Panc1 (cell line): ENCODE measurements at regions not wholly inside any gene's neighbourhood (a gene's known extent, or its start where the extent isn't known, plus 50 kb on each side); places are given as distances from the start of the nearest gene placed in this dataset.

Source experiments
- ATAC-seq: fragments of 200-7000 bp; cut with Tn5 transposase; 2 replicates; pipeline ENCODE4 v1.9.1; 2020; ENCODE audit warnings: mild to moderate bottlenecking, moderate library complexity
- BruUV-seq: library from RNA; stranded (reverse); fragments of 400-500 nt; replicated peaks from 2 replicates; lab custom pipeline; 2021; lab: Mats Ljungman, UMichigan
- CTCF ChIA-PET: fragments of 300-600 bp; sonication (Branson Sonifier 250); formaldehyde crosslinking; loops from one replicate; lab custom pipeline; 2022; ENCODE audit warnings: antibody characterized with exemption; lab: Charles Lee
- POLR2A ChIA-PET: fragments of 300-600 bp; sonication (Branson Sonifier 250); formaldehyde crosslinking; loops from one replicate; lab custom pipeline; 2022; ENCODE audit warnings: antibody characterized with exemption; lab: Charles Lee
- DNase-seq: peaks from one replicate; pipeline ENCODE4 v3.0.0-alpha.2; 2010; ENCODE audit warnings: low read depth, low spot score
- H3K27ac ChIP-seq: 2 replicates; pipeline ENCODE4 v1.5.1; 2011; ENCODE audit warnings: mild to moderate bottlenecking, low read length, inconsistent platforms
- H3K27me3 ChIP-seq: fragments of 200-500 bp; sonication (Bioruptor generic); 2 replicates; pipeline ENCODE4 v1.6.0; 2014; ENCODE audit warnings: low read length, inconsistent platforms; ENCODE audit not compliant: control insufficient read depth, insufficient read depth
- H3K36me3 ChIP-seq: fragments of 200-500 bp; sonication (Bioruptor generic); 2 replicates; pipeline ENCODE4 v1.5.1; 2014; ENCODE audit warnings: inconsistent platforms, mild to moderate bottlenecking, low read length, moderate library complexity; ENCODE audit not compliant: control insufficient read depth, insufficient read depth
- H3K4me1 ChIP-seq: 2 replicates; pipeline ENCODE4 v1.5.1; 2011; ENCODE audit warnings: inconsistent platforms, mild to moderate bottlenecking, low read length, moderate library complexity; ENCODE audit not compliant: control insufficient read depth, insufficient read depth
- H3K4me3 ChIP-seq, 2 experiments: 2 replicates each; pipeline ENCODE4 v1.5.1; 2011 to 2012; ENCODE audit warnings: low read depth in 2 of 2, low read length in 2 of 2, mild to moderate bottlenecking in 2 of 2, inconsistent platforms in 1 of 2, moderate library complexity in 1 of 2
- H3K9me3 ChIP-seq: fragments of 200-500 bp; sonication (Bioruptor generic); 2 replicates; pipeline ENCODE4 v1.5.1; 2014; ENCODE audit warnings: low read depth, mild to moderate bottlenecking, inconsistent platforms, low read length, moderate library complexity; ENCODE audit not compliant: control insufficient read depth, insufficient read depth
- CTCF ChIP-seq: fragments of 450-650 bp; IDR thresholded peaks from 2 replicates; pipeline ENCODE4 v1.5.1; 2017; ENCODE audit warnings: mild to moderate bottlenecking
- POLR2AphosphoS5 ChIP-seq: IDR thresholded peaks from 2 replicates; pipeline ENCODE4 v1.6.1; 2012; ENCODE audit warnings: mild to moderate bottlenecking, low read depth, low read length, moderate library complexity
- REST ChIP-seq, 2 experiments: IDR thresholded peaks; 2 replicates each; pipeline ENCODE4 v1.6.1; 2011 to 2012; ENCODE audit warnings: low read depth in 2 of 2, control low read depth in 1 of 2, low read length in 1 of 2, mild to moderate bottlenecking in 1 of 2, moderate library complexity in 1 of 2; ENCODE audit not compliant: insufficient read depth in 1 of 2
- SIN3A ChIP-seq: IDR thresholded peaks from 2 replicates; pipeline ENCODE4 v1.6.1; 2012; ENCODE audit warnings: low read depth, mild to moderate bottlenecking, low read length, moderate library complexity, borderline replicate concordance; ENCODE audit not compliant: insufficient read depth
- TCF7L2 ChIP-seq: IDR thresholded peaks from 2 replicates; pipeline ENCODE4 v1.6.1; 2011; ENCODE audit warnings: mild to moderate bottlenecking, low read depth, low read length, inconsistent platforms
- in situ Hi-C: cut with HindIII; loops from 2 replicates; pipeline ENCODE4 v1.10.0; 2016; ENCODE audit warnings: low sequenced_read_pairs, low pct_unique_long_range_greater_than_20kb
- intact Hi-C: fragments of 100-400 bp; cut with micrococcal nuclease; formaldehyde crosslinking; loops from one replicate; pipeline ENCODE4 v1.10.0; 2022; ENCODE audit not compliant: unreplicated experiment

DNA sequence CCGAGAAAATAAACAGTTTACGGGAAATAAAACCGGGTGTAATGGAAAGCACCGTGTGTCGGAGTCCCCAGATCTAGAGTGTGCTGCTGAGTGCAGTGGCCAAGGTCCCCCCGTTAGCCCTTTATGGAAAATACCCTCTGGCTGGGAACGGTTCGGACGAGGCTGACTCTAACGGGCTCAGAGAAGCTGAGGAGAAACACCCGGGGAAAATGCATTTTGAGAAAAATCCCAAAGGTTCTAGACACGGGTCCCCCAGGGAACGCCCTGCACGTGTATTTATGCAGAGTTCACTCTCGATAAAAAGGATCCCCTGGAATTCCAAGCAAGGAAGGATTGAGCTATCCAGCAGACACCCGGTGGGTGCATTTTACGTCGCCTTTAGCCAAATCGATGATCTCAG is 177.2 kb downstream of the CRLF2 start:
- ChIA-PET POLR2A (no interaction called here), CTCF (no interaction called here)
- no peaks in the 10 kb centered on the region for H3K4me1 ChIP-seq
- no peak overlapping the region for H3K27ac ChIP-seq
- no peak overlapping the region for H3K4me3 ChIP-seq
- in situ Hi-C loops (no loop called here), intact Hi-C loops (no loop called here)
- H3K36me3 ChIP-seq, result no peaks in the 10 kb centered on the region
- TF ChIP-seq CTCF (no peak), REST (IDR thresholded peaks at IDR 0.05; ENCODE audit: insufficient read depth in 1 of 2, low read depth in 2 of 2, low read length in 1 of 2) (no peak), SIN3A (no peak), TCF7L2 (no peak), POLR2AphosphoS5 (no peak)
- DNase-seq, result no peak
- H3K9me3 ChIP-seq, result no peaks in the 10 kb centered on the region
- H3K27me3 ChIP-seq, result no peaks in the 10 kb centered on the region
- no TSS peak for BruUV-seq
- no peak for ATAC-seq

- no peak for TF ChIP-seq TCF7L2
- no peak for TF ChIP-seq REST (IDR thresholded peaks at IDR 0.05; ENCODE audit: insufficient read depth in 1 of 2, low read depth in 2 of 2, low read length in 1 of 2)
- no peak for TF ChIP-seq CTCF
- no peak for TF ChIP-seq POLR2AphosphoS5
- TF ChIP-seq SIN3A, result no peak
- CTCF ChIA-PET, result no interaction called here
- BruUV-seq, result no TSS peak
- POLR2A ChIA-PET, result no interaction called here
- no peak for DNase-seq
- Histone ChIP-seq H3K4me3 (no peak overlapping the region), H3K27me3 (no peaks in the 10 kb centered on the region), H3K9me3 (no peaks in the 10 kb centered on the region), H3K4me1 (no peaks in the 10 kb centered on the region), H3K36me3 (no peaks in the 10 kb centered on the region), H3K27ac (no peak overlapping the region)
- in situ Hi-C loops, result no loop called here
- intact Hi-C loops, result no loop called here
- ATAC-seq, result no peak
Observed at GRCh38 chrX:1034717-1035116, 177.7 kb downstream of the CRLF2 start.
